Progenitor cell of endocrine pancreas (in vitro differentiated cells): ENCODE measurements at regions not wholly inside any gene's neighbourhood (a gene's known extent, or its start where the extent isn't known, plus 50 kb on each side); places are given as distances from the start of the nearest gene placed in this dataset.

Experiments used
- DNase-seq: peaks from one replicate; pipeline ENCODE4 v3.0.0; 2021; ENCODE audit warnings: low spot score; ENCODE audit not compliant: unreplicated experiment
- H3K27ac Mint-ChIP-seq: 2 replicates; pipeline ENCODE4 v1.8.0; 2021; ENCODE audit warnings: mild to moderate bottlenecking, moderate library complexity, mixed read lengths
- H3K27me3 Mint-ChIP-seq: 2 replicates; pipeline ENCODE4 v1.8.0; 2021; ENCODE audit warnings: mixed read lengths
- H3K36me3 Mint-ChIP-seq: 2 replicates; pipeline ENCODE4 v1.8.0; 2022; ENCODE audit warnings: mixed read lengths; ENCODE audit not compliant: insufficient read depth
- H3K4me1 Mint-ChIP-seq: 2 replicates; pipeline ENCODE4 v1.8.0; 2021; ENCODE audit warnings: low read depth, mixed read lengths
- H3K4me3 Mint-ChIP-seq: 2 replicates; pipeline ENCODE4 v1.8.0; 2021; ENCODE audit warnings: low read depth, mild to moderate bottlenecking, moderate library complexity, mixed read lengths
- H3K9me3 Mint-ChIP-seq: 2 replicates; pipeline ENCODE4 v1.8.0; 2021; ENCODE audit warnings: low read depth, mixed read lengths
- CTCF ChIP-seq: fragments of 200-600 bp; sonication (generic); IDR thresholded peaks from one replicate; pipeline ENCODE4 v1.5.0; 2021; ENCODE audit warnings: antibody characterized with exemption, mild to moderate bottlenecking; ENCODE audit not compliant: unreplicated experiment

DNA sequence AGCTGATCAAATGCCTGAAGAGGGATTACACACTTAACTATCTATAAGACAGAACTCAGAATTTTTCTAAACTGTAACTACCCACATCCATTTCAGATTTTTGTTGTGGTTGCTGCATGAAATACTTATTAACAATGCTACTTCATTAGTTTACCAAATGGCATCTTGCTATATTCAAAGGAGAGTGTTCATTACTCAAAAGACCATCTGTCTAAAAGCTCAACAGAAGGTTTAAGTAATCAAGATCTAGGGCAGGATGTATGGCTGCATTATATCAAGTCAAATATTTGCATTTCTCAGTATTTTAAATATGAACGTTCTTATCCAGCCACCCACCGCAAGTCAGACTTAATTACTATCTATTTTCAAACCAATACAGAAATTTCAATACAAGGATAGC is 79.9 kb downstream of the SIPA1L2 start:
- Mint-ChIP-seq H3K36me3 (no peaks in the 10 kb centered on the region), H3K4me3 (no peak overlapping the region), H3K27me3 (no peaks in the 10 kb centered on the region), H3K4me1 (peaks cover 60% of the 10 kb centered on the region), H3K9me3 (no peaks in the 10 kb centered on the region), H3K27ac (no peak overlapping the region)
- no peak for DNase-seq
- TF ChIP-seq CTCF = no peak

DNA sequence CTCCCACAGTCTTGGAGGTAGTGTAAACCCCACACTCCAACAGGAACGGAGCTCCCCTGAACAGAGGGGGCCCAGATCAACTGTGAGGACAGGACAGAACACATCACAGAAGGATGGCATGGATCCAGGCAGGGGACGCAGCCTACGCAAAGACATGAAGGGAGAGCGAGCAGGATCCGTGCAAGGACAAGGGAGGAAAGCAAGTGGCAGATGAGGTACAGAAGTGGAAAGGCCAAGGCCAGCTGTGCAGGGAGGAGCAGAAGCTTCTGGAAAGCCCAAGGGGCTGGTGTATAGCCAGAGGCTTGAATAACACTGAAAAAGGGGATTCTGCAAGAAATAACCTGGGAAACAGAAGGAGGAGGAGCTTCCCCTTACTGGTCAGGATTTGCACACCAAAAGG is 81.2 kb downstream of the SIPA1L2 start:
- H3K27ac Mint-ChIP-seq = peak overlapping the region; percentile 76
- no peaks in the 10 kb centered on the region for H3K36me3 Mint-ChIP-seq
- no peaks in the 10 kb centered on the region for H3K27me3 Mint-ChIP-seq
- H3K4me1 Mint-ChIP-seq = peaks cover 50% of the 10 kb centered on the region
- no peak for DNase-seq
- H3K4me3 Mint-ChIP-seq = peak overlapping the region; percentile 23
- TF ChIP-seq CTCF = no peak
- no peaks in the 10 kb centered on the region for H3K9me3 Mint-ChIP-seq

- no peak for TF ChIP-seq CTCF
- Mint-ChIP-seq H3K27me3 (no peaks in the 10 kb centered on the region), H3K27ac (no peak overlapping the region), H3K4me3 (no peak overlapping the region), H3K9me3 (no peaks in the 10 kb centered on the region), H3K4me1 (peaks cover 48% of the 10 kb centered on the region), H3K36me3 (no peaks in the 10 kb centered on the region)
- no peak for DNase-seq
These were observed 81.9 kb downstream of the SIPA1L2 start for GRCh38 chr1:232547938-232548484.

GRCh38 chr1:232542633-232543593 is 87.0 kb downstream of the SIPA1L2 start:
- Mint-ChIP-seq H3K27me3 (no peaks in the 10 kb centered on the region), H3K4me3 (no peak overlapping the region), H3K36me3 (peaks cover 2% of the 10 kb centered on the region), H3K4me1 (peaks cover 36% of the 10 kb centered on the region), H3K27ac (no peak overlapping the region), H3K9me3 (no peaks in the 10 kb centered on the region)
- no peak for DNase-seq
- no peak for TF ChIP-seq CTCF

GRCh38 chr1:232538943-232539302 is 91.0 kb downstream of the SIPA1L2 start:
- no peaks in the 10 kb centered on the region for H3K27me3 Mint-ChIP-seq
- peaks cover 19% of the 10 kb centered on the region for H3K4me1 Mint-ChIP-seq
- no peak overlapping the region for H3K27ac Mint-ChIP-seq
- H3K4me3 Mint-ChIP-seq = no peak overlapping the region
- H3K36me3 Mint-ChIP-seq = peaks cover 2% of the 10 kb centered on the region
- H3K9me3 Mint-ChIP-seq = no peaks in the 10 kb centered on the region
- no peak for DNase-seq
- no peak for TF ChIP-seq CTCF
